GM10266 (cell line): ENCODE measurements at regions not wholly inside any gene's neighbourhood (a gene's known extent, or its start where the extent isn't known, plus 50 kb on each side); places are given as distances from the start of the nearest gene placed in this dataset.

ENCODE experiments used
- DNase-seq: peaks from one replicate; pipeline ENCODE4 v3.0.0; 2012; ENCODE audit errors: extremely low spot score
- CTCF ChIP-seq: IDR thresholded peaks from 2 replicates; pipeline ENCODE4 v1.5.1; 2012; ENCODE audit warnings: mild to moderate bottlenecking, low read depth; ENCODE audit not compliant: control insufficient read depth, insufficient read depth; ENCODE audit errors: missing control alignments

DNA sequence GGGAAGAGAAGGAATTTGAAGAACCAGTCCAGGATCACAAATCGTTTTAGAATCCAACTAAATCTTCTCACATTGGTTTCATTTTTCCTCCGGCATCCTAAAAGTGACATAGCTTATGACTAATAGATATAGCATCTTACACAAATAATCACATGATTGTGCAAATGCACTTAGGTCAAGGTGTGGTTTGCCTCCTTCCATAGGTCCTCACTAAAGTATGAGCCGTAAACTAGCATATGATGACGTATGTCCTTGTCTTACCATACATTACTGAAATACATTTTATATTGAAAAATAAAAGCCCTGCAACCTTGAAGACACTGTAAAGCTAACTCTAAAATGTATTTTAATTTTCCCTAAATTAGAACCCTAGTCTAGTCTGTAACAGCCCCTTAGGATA is 362.7 kb upstream of the ADAMTS16 start:
- DNase-seq = no peak
- TF ChIP-seq CTCF = no peak

DNA sequence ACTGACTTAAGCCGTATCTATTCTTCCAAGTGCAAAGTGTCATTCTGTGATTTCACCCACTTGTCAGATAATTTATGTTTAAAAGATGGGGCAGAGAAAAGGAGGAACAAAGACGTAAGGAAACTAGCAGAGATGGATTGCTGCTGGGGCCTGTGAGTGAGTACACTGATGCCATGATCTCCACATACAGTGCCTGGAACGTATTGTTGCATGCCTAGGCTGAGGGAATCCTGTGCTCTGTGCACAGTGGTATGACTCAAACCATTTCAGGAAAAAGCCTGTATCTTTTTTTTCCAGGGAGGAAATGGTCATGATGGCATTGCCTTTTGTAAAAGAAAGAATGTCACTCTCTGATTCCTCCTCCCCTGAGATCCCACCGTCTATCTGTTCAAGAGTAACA is 359.5 kb upstream of the ADAMTS16 start:
- no peak for TF ChIP-seq CTCF
- no peak for DNase-seq

- no peak for TF ChIP-seq CTCF
- no peak for DNase-seq
Measured at GRCh38 chr5:4781299-4781698, 358.8 kb upstream of the ADAMTS16 start.

DNA sequence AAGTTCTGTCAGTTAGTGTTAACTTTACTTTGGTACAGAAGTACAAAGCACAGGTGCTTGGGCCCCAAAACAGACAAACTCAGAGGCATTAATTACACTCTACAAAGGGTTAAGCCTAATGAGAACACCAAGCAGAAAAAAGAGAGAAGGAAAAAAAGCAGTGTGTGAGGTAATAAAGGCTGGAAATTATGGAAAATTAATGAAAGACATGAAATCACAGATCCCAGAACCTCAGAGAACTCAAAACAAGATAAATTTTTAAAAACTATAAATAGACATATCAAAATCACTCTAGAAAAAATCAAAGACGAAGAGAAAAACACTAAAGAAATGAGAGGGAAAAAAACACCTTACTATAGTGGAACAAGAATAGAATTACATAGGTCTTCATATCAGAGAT is 354.2 kb upstream of the ADAMTS16 start:
- no peak for DNase-seq
- no peak for TF ChIP-seq CTCF

DNA sequence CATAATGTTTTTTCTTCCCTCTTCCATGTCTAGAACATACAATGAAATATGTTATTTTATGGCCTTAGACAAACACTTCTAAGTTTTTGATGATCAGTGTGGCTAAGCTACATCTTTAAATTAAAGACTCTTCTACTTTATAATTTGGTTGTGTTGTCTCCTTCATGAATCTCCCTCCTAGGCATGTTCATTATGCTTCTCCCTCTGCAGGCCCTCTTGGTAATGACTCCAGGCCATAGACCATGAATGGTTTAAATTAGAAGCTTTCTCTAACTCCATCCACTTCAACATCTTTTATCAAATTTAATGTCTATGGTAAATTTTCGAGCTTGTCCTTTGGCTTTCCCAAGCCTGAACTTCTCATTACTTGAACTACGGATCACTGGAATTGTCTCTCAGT is 342.7 kb upstream of the ADAMTS16 start:
- no peak for TF ChIP-seq CTCF
- DNase-seq = no peak

DNA sequence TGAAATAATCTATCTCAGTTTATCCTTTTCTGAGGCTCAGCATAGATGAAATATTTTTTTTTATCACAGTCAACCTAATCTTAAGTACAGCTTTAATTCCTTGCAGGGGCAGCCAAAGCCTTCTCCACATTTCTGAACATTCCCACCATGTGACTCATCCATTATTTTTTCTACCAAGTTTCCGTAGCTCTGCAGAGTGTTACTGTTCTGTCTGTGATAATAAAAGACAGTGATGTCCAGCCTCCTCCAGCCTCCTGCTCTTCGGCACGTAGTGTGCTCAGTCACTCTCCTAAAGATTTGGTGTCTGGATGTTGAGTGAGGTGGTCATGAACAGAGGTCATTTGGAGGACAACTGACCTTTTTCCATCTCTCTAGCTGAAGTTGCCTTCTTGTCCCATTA is 338.1 kb upstream of the ADAMTS16 start:
- DNase-seq = no peak
- TF ChIP-seq CTCF = no peak

GRCh38 chr5:4804691-4805360 is 335.3 kb upstream of the ADAMTS16 start:
- DNase-seq = no peak

More at GRCh38 chr5:4804691-4805360, 335.3 kb upstream of the ADAMTS16 start:
- TF ChIP-seq CTCF = no peak
